HL-60 (cell line): ENCODE measurements at regions not wholly inside any gene's neighbourhood (a gene's known extent, or its start where the extent isn't known, plus 50 kb on each side); places are given as distances from the start of the nearest gene placed in this dataset.

Source experiments
- CTCF ChIP-seq: IDR thresholded peaks from one replicate; pipeline ENCODE4 v1.5.1; 2011; ENCODE audit warnings: low read length, control low read depth, inconsistent platforms; ENCODE audit not compliant: insufficient read depth
- POLR2AphosphoS5 ChIP-seq: IDR thresholded peaks from 2 replicates; pipeline ENCODE4 v1.6.1; 2012; ENCODE audit warnings: low read depth
- REST ChIP-seq: IDR thresholded peaks from 2 replicates; pipeline ENCODE4 v1.6.1; 2012; ENCODE audit warnings: low read depth; ENCODE audit not compliant: insufficient replicate concordance

GRCh38 chr6:95687839-95688238, 110.5 kb downstream of the MANEA start:
- TF ChIP-seq CTCF = no peak
- no peak for TF ChIP-seq POLR2AphosphoS5
- no peak for TF ChIP-seq REST
